GM19099 (cell line): ENCODE measurements at regions not wholly inside any gene's neighbourhood (a gene's known extent, or its start where the extent isn't known, plus 50 kb on each side); places are given as distances from the start of the nearest gene placed in this dataset.

Experiments used
- POLR2A ChIP-seq: IDR thresholded peaks from 3 replicates; pipeline ENCODE4 v1.6.1; 2011; ENCODE audit warnings: low read depth; ENCODE audit not compliant: insufficient read length; ENCODE audit errors: extremely low read depth

DNA sequence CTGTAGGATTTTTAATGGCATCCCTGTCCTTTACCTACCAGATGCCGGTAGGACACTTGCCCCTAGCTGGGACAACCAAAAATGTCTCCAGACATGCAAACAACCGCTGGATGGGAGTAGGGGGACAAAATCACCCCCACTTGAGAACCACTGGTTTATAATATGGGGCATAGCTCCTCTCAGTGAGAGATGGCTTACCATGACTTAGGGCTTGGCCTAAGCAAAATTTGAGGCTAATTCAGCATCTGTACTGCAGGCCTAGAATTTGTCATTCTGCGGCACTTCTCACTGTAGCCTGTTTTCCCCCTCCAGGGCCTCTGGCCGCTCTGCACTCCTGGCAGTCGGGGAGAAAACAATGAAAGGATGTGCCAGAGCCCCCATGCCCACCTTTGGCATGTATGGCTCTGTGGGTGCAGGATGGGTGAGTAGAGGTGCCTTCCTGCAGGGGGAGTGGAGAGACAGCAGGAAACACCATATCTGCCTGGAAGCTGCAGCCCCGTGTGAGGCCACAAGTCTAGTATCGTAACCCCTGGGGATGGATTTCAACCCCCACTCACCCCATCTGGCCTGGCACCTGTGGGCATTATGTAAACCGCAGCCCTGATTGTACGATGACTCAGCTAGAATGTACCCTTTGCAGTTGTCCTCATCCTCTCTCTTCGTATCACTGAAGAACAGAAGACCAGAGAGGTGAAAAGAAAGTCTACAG lies 268.1 kb downstream of the SOX9 start:
- no peak for TF ChIP-seq POLR2A

- no peak for TF ChIP-seq POLR2A
These were observed 270.1 kb downstream of the SOX9 start for GRCh38 chr17:72390675-72391508.

- TF ChIP-seq POLR2A, result no peak
These were observed 271.5 kb downstream of the SOX9 start for GRCh38 chr17:72392056-72393010.

DNA sequence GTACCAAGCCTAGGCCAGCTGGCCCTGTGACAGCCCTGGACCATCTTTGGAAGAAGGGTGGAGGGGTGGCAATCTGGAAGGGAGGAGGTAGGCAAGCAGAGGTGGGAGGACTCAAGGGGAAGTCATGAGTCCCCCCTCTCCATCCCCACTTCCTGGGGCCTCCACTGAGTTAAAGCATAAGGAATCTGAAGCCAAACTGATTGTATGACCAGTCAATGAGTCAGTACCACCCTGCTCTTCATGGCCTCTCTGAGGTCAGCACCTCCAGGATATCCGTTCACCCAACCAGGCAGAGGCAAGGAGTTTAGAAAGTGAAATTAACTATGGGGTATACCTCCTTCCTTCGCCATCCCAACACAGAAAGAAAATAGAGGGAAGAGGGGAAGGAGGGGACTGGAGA lies 272.7 kb downstream of the SOX9 start:
- TF ChIP-seq POLR2A, result no peak

DNA sequence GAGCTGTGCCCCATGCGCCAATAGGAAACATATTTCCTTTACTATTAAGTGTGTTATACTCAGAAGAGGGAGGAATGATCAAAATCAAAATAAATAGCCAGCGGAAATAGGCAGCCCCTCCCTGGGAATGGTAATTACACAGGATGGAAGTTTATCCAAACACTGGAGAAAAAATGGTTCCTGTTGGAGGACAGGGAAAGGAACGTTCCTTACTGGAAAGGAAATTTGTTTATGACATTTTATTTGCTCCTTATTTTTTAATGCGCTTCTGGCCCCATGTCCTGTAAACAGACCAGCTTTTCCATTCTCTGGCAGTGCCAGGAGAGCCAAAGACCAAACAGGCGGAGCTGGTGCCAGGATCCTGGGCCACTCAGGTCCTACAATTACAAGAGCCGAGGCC lies 273.7 kb downstream of the SOX9 start:
- no peak for TF ChIP-seq POLR2A

DNA sequence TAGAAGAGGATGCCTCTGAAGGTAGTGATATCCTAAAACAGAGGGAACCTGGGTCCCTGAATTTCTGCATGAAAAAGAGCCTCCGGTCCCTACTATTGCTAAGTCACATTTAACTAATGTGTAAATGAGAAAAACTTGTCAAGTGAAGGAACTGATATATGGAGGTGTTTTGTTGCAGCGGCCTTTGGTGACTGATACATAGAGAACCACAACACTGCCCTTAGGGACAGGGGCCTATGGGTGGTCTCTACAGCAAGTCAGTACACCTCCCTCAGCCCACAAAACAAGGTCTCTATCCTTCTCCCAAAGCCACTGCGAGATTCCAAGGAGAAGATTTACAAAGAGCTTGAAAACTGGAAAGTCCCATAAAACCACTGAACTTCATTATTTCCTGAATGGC lies 275.3 kb downstream of the SOX9 start:
- TF ChIP-seq POLR2A, result no peak

- no peak for TF ChIP-seq POLR2A
These were observed 276.4 kb downstream of the SOX9 start for GRCh38 chr17:72397223-72397667.

DNA sequence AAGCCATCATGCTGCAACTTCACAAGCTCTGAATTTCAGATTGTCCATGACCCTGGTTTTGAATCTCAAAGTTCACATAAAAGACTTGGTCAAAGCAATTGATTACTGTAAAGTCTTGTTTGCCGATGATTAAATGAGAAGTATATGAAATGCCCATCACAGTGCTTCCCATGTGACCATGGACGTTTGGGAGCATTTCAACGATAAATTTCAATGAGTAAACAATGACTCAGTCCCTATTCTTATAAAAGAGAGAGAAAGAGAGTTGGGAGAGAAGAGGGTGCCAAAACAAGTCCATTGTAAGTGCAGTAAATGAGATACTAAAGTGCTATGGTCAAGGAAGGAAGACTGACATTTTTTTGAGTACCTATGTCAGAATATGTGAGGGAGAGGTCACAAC lies 276.9 kb downstream of the SOX9 start:
- no peak for TF ChIP-seq POLR2A

DNA sequence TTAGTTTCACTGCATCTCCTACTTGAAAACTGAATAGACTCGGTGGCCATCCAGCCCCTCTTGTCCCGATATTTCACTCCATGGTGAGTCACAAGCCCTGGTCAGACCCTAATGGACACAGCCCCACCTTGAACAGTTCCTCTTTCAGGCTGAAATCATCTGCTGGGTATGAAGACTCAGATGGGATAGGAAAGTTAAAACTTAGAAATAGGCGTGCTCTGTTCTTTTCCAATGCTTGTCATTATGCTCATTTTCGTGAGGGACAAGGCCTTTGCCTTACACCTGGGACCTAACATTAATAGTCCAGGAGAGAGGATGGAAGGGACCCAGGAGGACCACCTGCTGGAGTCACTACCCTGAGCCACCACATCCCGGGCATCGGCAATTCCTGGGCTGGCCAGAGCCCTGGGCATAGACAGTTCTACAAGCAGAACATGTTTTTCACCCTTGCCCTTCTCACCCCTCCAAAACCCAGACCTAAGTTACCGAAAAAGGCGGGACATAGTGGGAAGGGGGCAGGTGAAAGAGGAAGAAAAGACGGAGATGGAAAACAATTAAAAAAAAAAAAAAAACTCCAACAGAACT lies 278.3 kb downstream of the SOX9 start:
- TF ChIP-seq POLR2A, result no peak

DNA sequence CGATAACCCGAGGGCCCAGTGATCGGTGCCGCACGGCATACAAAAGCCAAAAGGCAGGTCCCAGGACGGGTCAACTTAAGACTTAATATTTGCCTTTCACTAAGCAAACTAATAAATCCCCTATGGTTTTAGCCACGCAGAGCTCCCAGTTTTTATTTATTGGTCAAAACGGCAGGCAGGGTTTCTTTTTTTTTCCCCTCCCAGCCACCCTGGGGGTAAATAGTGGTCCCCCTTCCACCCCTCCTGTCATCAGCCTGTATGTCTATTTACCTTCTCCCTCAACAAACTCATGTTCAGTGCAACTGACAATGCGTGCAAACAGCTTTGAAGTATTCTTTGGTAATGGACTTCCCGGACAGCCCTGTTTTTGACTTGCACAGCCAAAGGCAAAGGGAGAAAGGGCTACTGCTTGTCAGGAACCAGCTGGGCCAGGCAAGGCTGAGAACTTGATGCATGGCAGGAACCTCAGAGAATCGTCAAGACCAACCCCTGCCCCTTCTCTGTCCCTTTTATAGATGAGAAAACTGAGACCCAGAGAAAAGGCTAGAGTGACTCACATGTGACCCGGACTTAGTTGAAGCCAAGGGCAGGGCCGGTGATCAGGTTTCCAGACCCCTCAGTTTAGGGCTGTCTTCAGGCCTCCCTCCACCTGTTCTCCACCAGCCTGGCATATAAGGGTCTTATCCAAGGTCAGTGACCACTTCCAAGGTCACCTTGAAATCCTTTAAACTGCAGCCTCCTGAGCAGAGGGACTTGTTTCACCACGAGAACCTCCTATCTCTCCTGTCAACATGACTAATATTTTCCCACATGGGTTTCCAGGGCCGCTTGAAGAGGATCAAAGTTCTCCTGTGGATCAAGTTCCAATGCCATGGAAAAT lies 279.0 kb downstream of the SOX9 start:
- TF ChIP-seq POLR2A, result no peak

GRCh38 chr17:72400488-72400827 lies 279.6 kb downstream of the SOX9 start:
- no peak for TF ChIP-seq POLR2A

- no peak for TF ChIP-seq POLR2A
These were observed 280.0 kb downstream of the SOX9 start for GRCh38 chr17:72400863-72401262.

GRCh38 chr17:72401883-72402726 lies 281.3 kb downstream of the SOX9 start:
- TF ChIP-seq POLR2A, result no peak
